HepG2 (cell line): ENCODE measurements at regions not wholly inside any gene's neighbourhood (a gene's known extent, or its start where the extent isn't known, plus 50 kb on each side); places are given as distances from the start of the nearest gene placed in this dataset.

Experiments used
- HIC2 ChIP-seq: sonication (generic); formaldehyde crosslinking; IDR thresholded peaks from 2 replicates; pipeline ENCODE4 v1.9.0; 2022; ENCODE audit warnings: low read depth, missing genetic modification reagents
- HNRNPLL ChIP-seq: fragments of 200-400 bp; formaldehyde crosslinking; IDR thresholded peaks from 2 replicates; pipeline ENCODE4 v1.6.1; 2017; ENCODE audit warnings: mild to moderate bottlenecking, low read depth, low read length; ENCODE audit not compliant: poor library complexity, severe bottlenecking
- NFYB ChIP-seq: sonication (generic); formaldehyde crosslinking; IDR thresholded peaks from 2 replicates; pipeline ENCODE4 v1.4.0; 2020; ENCODE audit warnings: missing genetic modification reagents
- NR2F2 ChIP-seq: IDR thresholded peaks from 2 replicates; pipeline ENCODE4 v1.6.1; 2012; ENCODE audit warnings: low read depth, inconsistent platforms, borderline replicate concordance
- POLR2G ChIP-seq: fragments of 200-400 bp; formaldehyde crosslinking; IDR thresholded peaks from 2 replicates; pipeline ENCODE4 v1.6.1; 2018; ENCODE audit warnings: mild to moderate bottlenecking, low read depth, low read length, moderate library complexity
- ZBTB1 ChIP-seq: sonication (generic); formaldehyde crosslinking; IDR thresholded peaks from 2 replicates; pipeline ENCODE4 v1.4.0; 2020; ENCODE audit warnings: missing genetic modification reagents, borderline replicate concordance
- ZFP36 ChIP-seq: fragments of 150-350 bp; IDR thresholded peaks from 2 replicates; pipeline ENCODE4 v1.6.1; 2018; ENCODE audit warnings: borderline replicate concordance, low read length, low read depth; ENCODE audit not compliant: partially characterized antibody
- ZNF564 ChIP-seq: sonication (generic); formaldehyde crosslinking; IDR thresholded peaks from 2 replicates; pipeline ENCODE4 v1.8.1; 2023; ENCODE audit warnings: mild to moderate bottlenecking, missing genetic modification reagents
- ZNF644 ChIP-seq: IDR thresholded peaks from 2 replicates; pipeline ENCODE4 v1.6.1; 2016; ENCODE audit warnings: low read depth
- ZNF7 ChIP-seq: IDR thresholded peaks from 2 replicates; pipeline ENCODE4 v1.6.1; 2016; ENCODE audit warnings: missing biosample characterization, missing genetic modification reagents
- ZNF775 ChIP-seq: sonication (generic); formaldehyde crosslinking; IDR thresholded peaks from 2 replicates; pipeline ENCODE4 v1.4.0; 2020; ENCODE audit warnings: missing genetic modification reagents, mild to moderate bottlenecking, moderate library complexity, borderline replicate concordance
- ZSCAN20 ChIP-seq: sonication (generic); formaldehyde crosslinking; IDR thresholded peaks from 2 replicates; pipeline ENCODE4 v1.4.0; 2020; ENCODE audit warnings: missing genetic modification reagents, mild to moderate bottlenecking, borderline replicate concordance
- ZSCAN25 ChIP-seq: sonication (generic); formaldehyde crosslinking; IDR thresholded peaks from 2 replicates; pipeline ENCODE4 v1.8.0; 2022; ENCODE audit warnings: mild to moderate bottlenecking, missing genetic modification reagents
- TF ChIP-seq, protein P1 (sequence below): sonication (generic); formaldehyde crosslinking; IDR thresholded peaks from 2 replicates; pipeline ENCODE4 v1.4.0; 2020; ENCODE audit warnings: missing genetic modification reagents, mild to moderate bottlenecking, borderline replicate concordance
- TF ChIP-seq, protein P2 (sequence below): sonication (generic); formaldehyde crosslinking; IDR thresholded peaks from 2 replicates; pipeline ENCODE4 v1.4.0; 2020; ENCODE audit warnings: missing genetic modification reagents
- TF ChIP-seq, protein P3 (sequence below): sonication (generic); formaldehyde crosslinking; IDR thresholded peaks from 2 replicates; pipeline ENCODE4 v1.5.0; 2020; ENCODE audit warnings: mild to moderate bottlenecking, missing genetic modification reagents, borderline replicate concordance

DNA sequence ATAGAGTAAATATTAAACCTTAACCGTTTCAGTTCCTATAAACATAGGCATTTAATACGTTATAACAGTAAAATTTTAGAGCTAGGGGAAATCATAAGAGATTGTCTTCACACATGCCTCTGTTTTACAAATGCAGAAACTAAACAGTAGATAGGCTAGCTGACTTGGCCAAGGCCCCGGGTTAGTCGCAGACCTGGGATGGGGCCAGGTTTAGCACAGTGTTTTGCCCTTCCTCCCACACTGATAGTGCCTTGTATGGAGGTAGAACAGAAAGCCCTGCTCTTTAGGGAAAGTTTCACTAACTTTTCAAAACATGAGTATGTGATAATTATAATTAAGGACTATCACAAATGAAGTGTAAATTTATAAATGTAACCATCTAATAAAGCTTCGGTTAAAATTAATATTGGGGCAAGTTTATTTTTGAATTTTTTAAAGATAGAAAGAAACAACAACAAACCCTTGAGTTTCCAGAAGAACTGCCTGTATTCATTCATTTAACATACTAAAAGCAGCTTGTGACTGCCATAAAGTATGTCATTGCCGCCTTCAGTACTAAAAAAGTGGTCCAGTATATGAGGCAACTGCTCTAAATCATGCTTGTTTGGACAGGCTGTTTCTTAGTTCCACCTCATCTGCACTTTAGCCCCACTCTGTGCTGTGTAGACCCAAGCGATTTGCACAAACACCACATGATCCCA, 62.5 kb upstream of the LOC128125822 start (continued):
- peak; percentile 99 for TF ChIP-seq ZSCAN20
- peak; percentile 69; the same call in 1 of the 2 replicates for TF ChIP-seq NR2F2
- peak; percentile 43; the same call in 1 of the 2 replicates for TF ChIP-seq ZNF7
- TF ChIP-seq HIC2 (CRISPR knock-in tag) = no peak
- peak; percentile 70 for TF ChIP-seq POLR2G
- TF ChIP-seq, protein P1, sequence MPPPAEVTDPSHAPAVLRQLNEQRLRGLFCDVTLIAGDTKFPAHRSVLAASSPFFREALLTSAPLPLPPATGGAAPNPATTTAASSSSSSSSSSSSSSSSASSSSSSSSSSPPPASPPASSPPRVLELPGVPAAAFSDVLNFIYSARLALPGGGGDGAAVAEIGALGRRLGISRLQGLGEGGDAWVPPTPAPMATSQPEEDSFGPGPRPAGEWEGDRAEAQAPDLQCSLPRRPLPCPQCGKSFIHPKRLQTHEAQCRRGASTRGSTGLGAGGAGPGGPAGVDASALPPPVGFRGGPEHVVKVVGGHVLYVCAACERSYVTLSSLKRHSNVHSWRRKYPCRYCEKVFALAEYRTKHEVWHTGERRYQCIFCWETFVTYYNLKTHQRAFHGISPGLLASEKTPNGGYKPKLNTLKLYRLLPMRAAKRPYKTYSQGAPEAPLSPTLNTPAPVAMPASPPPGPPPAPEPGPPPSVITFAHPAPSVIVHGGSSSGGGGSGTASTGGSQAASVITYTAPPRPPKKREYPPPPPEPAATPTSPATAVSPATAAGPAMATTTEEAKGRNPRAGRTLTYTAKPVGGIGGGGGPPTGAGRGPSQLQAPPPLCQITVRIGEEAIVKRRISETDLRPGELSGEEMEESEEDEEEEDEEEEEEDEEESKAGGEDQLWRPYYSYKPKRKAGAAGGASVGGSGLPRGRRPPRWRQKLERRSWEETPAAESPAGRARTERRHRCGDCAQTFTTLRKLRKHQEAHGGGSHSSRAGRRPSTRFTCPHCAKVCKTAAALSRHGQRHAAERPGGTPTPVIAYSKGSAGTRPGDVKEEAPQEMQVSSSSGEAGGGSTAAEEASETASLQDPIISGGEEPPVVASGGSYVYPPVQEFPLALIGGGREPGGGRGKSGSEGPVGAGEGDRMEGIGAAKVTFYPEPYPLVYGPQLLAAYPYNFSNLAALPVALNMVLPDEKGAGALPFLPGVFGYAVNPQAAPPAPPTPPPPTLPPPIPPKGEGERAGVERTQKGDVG = no peak
- no peak for TF ChIP-seq HNRNPLL
- TF ChIP-seq, protein P2, sequence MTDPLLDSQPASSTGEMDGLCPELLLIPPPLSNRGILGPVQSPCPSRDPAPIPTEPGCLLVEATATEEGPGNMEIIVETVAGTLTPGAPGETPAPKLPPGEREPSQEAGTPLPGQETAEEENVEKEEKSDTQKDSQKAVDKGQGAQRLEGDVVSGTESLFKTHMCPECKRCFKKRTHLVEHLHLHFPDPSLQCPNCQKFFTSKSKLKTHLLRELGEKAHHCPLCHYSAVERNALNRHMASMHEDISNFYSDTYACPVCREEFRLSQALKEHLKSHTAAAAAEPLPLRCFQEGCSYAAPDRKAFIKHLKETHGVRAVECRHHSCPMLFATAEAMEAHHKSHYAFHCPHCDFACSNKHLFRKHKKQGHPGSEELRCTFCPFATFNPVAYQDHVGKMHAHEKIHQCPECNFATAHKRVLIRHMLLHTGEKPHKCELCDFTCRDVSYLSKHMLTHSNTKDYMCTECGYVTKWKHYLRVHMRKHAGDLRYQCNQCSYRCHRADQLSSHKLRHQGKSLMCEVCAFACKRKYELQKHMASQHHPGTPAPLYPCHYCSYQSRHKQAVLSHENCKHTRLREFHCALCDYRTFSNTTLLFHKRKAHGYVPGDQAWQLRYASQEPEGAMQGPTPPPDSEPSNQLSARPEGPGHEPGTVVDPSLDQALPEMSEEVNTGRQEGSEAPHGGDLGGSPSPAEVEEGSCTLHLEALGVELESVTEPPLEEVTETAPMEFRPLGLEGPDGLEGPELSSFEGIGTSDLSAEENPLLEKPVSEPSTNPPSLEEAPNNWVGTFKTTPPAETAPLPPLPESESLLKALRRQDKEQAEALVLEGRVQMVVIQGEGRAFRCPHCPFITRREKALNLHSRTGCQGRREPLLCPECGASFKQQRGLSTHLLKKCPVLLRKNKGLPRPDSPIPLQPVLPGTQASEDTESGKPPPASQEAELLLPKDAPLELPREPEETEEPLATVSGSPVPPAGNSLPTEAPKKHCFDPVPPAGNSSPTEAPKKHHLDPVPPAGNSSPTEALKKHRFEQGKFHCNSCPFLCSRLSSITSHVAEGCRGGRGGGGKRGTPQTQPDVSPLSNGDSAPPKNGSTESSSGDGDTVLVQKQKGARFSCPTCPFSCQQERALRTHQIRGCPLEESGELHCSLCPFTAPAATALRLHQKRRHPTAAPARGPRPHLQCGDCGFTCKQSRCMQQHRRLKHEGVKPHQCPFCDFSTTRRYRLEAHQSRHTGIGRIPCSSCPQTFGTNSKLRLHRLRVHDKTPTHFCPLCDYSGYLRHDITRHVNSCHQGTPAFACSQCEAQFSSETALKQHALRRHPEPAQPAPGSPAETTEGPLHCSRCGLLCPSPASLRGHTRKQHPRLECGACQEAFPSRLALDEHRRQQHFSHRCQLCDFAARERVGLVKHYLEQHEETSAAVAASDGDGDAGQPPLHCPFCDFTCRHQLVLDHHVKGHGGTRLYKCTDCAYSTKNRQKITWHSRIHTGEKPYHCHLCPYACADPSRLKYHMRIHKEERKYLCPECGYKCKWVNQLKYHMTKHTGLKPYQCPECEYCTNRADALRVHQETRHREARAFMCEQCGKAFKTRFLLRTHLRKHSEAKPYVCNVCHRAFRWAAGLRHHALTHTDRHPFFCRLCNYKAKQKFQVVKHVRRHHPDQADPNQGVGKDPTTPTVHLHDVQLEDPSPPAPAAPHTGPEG = 0 out of 2 replicates have a peak, but pooled peaks have one; percentile 37
- TF ChIP-seq ZNF775 (CRISPR knock-in tag) = no peak
- no peak for TF ChIP-seq ZNF564 (CRISPR knock-in tag)
- TF ChIP-seq ZNF644 (CRISPR knock-in tag) = peak; percentile 96
- TF ChIP-seq, protein P3, sequence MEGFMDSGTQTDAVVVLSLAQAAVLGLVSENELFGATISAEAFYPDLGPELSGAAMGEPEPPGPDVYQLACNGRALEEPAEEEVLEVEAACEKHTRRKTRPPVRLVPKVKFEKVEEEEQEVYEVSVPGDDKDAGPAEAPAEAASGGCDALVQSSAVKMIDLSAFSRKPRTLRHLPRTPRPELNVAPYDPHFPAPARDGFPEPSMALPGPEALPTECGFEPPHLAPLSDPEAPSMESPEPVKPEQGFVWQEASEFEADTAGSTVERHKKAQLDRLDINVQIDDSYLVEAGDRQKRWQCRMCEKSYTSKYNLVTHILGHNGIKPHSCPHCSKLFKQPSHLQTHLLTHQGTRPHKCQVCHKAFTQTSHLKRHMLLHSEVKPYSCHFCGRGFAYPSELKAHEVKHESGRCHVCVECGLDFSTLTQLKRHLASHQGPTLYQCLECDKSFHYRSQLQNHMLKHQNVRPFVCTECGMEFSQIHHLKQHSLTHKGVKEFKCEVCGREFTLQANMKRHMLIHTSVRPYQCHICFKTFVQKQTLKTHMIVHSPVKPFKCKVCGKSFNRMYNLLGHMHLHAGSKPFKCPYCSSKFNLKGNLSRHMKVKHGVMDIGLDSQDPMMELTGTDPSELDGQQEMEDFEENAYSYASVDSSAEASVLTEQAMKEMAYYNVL = peak; percentile 80; the same call in 1 of the 2 replicates
- TF ChIP-seq ZFP36 = no peak
- no peak for TF ChIP-seq NFYB
- TF ChIP-seq ZSCAN25 = peak; percentile 57; the same call in 1 of the 2 replicates
- TF ChIP-seq ZBTB1 (CRISPR knock-in tag) = no peak
